ENCODE measurements at regions not wholly inside any gene's neighbourhood (a gene's known extent, or its start where the extent isn't known, plus 50 kb on each side); places are given as distances from the start of the nearest gene placed in this dataset.

DNA sequence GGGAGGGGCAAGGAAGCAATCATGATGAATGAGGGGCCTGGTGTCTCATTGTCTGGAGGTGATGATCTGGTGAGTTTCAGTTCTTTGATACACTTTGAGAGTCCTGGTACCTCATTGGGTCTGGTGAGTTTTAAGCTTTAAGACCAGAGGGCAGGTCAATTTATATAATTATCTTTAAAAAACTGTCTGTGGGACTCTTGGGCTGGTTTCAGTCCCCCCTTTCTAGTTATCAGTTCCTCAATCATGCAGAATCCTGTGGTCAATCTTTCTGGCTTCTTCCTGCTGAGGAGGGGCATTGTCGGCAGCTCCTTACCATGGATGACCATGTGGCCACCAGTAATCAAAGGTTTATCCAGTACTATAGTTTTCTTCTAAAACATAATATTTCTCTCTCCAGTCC is 789.1 kb downstream of the PCDH18 start:
- no peak overlapping the region for H3K4me3 ChIP-seq (ENCODE audit: low read depth, low read length)
- TF ChIP-seq, protein P1, sequence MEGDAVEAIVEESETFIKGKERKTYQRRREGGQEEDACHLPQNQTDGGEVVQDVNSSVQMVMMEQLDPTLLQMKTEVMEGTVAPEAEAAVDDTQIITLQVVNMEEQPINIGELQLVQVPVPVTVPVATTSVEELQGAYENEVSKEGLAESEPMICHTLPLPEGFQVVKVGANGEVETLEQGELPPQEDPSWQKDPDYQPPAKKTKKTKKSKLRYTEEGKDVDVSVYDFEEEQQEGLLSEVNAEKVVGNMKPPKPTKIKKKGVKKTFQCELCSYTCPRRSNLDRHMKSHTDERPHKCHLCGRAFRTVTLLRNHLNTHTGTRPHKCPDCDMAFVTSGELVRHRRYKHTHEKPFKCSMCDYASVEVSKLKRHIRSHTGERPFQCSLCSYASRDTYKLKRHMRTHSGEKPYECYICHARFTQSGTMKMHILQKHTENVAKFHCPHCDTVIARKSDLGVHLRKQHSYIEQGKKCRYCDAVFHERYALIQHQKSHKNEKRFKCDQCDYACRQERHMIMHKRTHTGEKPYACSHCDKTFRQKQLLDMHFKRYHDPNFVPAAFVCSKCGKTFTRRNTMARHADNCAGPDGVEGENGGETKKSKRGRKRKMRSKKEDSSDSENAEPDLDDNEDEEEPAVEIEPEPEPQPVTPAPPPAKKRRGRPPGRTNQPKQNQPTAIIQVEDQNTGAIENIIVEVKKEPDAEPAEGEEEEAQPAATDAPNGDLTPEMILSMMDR (IDR thresholded peaks at IDR 0.05; ENCODE audit: insufficient read depth, low read length, missing control alignments), result no peak
- DNase-seq (ENCODE audit: low read depth, low spot score), result no peak
- ChIA-PET POLR2A (no interaction called here), CTCF (no interaction called here)

DNA sequence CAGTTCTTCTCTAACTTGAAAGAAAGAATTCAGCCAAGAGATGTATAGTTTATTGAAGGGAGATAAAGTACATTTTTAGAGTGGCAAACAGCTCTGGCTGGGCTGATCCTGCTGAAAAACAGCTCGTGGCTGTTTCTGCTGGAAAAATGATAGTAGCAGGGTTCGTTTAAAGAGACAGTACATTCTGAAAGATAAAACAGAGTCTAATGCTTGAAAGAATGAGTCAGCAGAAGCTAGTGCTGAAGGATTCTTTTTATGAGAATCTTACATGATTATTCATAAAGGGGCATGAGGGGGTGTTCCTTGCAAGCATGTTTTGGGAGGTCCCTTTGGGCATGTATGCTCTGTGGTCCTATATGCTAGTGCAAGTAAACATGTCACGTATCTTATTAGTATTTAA is 790.0 kb downstream of the PCDH18 start:
- TF ChIP-seq, protein P1 (IDR thresholded peaks at IDR 0.05; ENCODE audit: insufficient read depth, low read length, missing control alignments), result no peak
- ChIA-PET CTCF (no interaction called here), POLR2A (no interaction called here)
- no peak overlapping the region for H3K4me3 ChIP-seq (ENCODE audit: low read depth, low read length)
- DNase-seq (ENCODE audit: low read depth, low spot score), result no peak

DNA sequence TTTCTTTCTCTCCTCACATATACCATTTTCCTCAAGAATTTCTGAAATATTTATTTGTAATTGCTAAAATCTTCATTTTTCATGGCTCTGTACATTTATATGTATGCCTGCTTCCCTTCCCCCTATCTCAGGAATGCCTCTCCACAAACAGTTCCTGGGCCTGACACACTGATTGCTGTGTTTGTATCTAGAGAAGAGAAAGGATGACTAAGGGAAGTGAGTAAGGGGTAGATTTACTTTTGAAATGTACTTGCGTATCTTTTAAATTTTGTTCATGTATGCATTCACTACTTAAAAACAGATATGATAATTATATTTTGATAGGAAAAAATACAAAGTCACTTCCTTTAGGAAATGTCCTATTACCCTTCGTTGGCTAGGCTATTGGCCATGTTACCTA is 790.8 kb downstream of the PCDH18 start:
- ChIA-PET POLR2A (no interaction called here), CTCF (no interaction called here)
- DNase-seq (ENCODE audit: low read depth, low spot score), result no peak
- TF ChIP-seq, protein P1 (IDR thresholded peaks at IDR 0.05; ENCODE audit: insufficient read depth, low read length, missing control alignments), result no peak
- no peak overlapping the region for H3K4me3 ChIP-seq (ENCODE audit: low read depth, low read length)

DNA sequence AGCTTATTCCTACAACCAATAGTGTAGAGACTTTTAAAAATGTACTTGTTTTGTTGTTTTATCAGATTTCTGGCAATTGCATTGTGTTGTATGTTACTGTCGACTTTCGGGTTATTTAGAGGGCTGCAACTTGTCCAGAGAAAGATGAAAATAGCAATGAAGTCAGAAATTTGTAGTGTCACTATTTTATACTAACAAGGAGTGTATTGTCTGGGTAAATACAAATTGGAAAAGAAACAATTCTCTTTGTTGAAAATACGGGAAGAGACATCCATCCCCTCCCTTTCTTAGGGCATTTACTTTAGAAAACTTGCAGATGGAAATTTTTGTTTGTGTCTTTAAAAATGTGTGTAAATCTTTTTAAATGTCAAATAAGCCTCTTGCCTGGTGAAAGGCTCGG is 792.0 kb downstream of the PCDH18 start:
- no peak for DNase-seq (ENCODE audit: low read depth, low spot score)
- POLR2A ChIA-PET, result no interaction called here
- TF ChIP-seq, protein P1 (IDR thresholded peaks at IDR 0.05; ENCODE audit: insufficient read depth, low read length, missing control alignments), result no peak
- H3K4me3 ChIP-seq (ENCODE audit: low read depth, low read length), result no peak overlapping the region
- CTCF ChIA-PET, result no interaction called here

DNA sequence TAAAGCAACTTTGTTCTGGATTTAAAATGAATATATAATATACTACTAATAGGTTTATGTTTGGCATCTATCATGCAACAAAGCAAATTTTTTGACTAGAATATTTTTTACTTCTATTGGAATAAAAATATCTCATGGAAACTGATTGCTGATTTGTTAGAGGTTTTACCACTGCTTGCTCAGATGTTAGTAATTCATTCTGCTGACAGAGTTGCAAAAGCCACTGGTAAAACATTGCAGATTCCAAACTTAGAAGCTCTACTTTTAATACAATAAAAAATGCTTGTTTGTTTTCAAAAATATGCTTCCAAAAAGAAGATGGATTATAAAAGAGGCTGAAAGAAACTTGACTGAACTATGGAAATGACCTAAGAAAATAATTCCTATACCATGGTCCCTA is 795.2 kb downstream of the PCDH18 start:
- POLR2A ChIA-PET, result no interaction called here
- no peak for DNase-seq (ENCODE audit: low read depth, low spot score)
- TF ChIP-seq, protein P1 (IDR thresholded peaks at IDR 0.05; ENCODE audit: insufficient read depth, low read length, missing control alignments), result no peak
- H3K4me3 ChIP-seq (ENCODE audit: low read depth, low read length), result no peak overlapping the region
- CTCF ChIA-PET, result no interaction called here

DNA sequence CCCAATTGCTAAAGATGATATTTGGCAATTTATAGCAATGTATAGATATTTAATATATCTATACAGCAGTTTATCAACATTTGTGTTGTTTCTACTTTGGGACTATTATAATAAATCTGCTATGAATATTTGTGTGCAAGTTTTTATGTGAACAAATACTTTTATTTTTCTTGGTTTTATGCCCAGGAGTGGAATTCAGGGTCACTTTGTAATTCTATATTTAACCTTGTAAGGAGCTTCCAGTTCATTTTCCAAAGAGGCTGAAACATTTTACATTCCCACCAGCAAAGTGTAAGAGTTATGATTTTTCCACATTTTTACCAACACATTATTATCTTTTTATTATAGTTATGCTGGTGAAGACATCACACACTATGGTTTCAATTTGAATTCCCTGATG is 801.3 kb downstream of the PCDH18 start:
- DNase-seq (ENCODE audit: low read depth, low spot score), result no peak
- ChIA-PET POLR2A (no interaction called here), CTCF (no interaction called here)
- TF ChIP-seq, protein P1 (IDR thresholded peaks at IDR 0.05; ENCODE audit: insufficient read depth, low read length, missing control alignments), result no peak
- no peak overlapping the region for H3K4me3 ChIP-seq (ENCODE audit: low read depth, low read length)
